ENCODE measurements at regions not wholly inside any gene's neighbourhood (a gene's known extent, or its start where the extent isn't known, plus 50 kb on each side); places are given as distances from the start of the nearest gene placed in this dataset.

GRCh38 chr2:8614646-8615045 lies 67.2 kb upstream of the ID2 start:
- TF ChIP-seq CTCF (conservative IDR thresholded peaks at IDR 0.05; ENCODE audit: low read length), result no peak
- no peak for TF ChIP-seq EZH2phosphoT487 (IDR thresholded peaks at IDR 0.05; ENCODE audit: borderline replicate concordance)

All from Loucy (cell line).